Fibroblast of mammary gland (primary cell): ENCODE measurements at regions not wholly inside any gene's neighbourhood (a gene's known extent, or its start where the extent isn't known, plus 50 kb on each side); places are given as distances from the start of the nearest gene placed in this dataset.

ENCODE experiments used
- DNase-seq: peaks from one replicate; pipeline ENCODE4 v3.0.0-alpha.2; 2010; ENCODE audit warnings: low read depth
- H3K4me3 ChIP-seq: 2 replicates; pipeline ENCODE4 v1.5.1; 2011; ENCODE audit warnings: low read depth, mild to moderate bottlenecking, low read length, moderate library complexity; ENCODE audit not compliant: control insufficient read depth
- TF ChIP-seq, protein P1 (sequence below): conservative IDR thresholded peaks from 2 replicates; pipeline ENCODE4 v1.5.1; 2011; ENCODE audit warnings: low read depth, low read length, inconsistent platforms; ENCODE audit not compliant: control insufficient read depth, insufficient read depth

DNA sequence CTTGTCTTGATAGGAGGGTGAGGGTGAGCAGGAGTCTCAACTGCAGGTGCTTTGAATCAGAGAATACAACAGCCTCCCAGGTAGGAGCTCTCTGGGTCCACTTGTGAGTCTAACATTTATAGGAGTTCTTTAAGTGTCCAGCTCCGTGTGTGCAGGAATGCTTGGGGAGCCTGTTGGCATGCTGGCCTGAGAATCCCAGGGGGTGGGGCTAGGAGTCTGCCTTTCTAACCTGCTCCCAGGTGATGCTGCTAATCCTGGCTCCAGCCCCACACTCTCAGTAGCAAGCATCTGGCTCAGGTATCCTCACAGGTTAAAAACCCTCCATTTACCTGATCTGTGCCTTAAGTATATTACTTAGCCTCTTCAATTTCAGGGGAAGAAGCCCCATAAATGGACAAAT, 368.9 kb downstream of the RBM26 start:
- no peak for DNase-seq
- TF ChIP-seq, protein P1, sequence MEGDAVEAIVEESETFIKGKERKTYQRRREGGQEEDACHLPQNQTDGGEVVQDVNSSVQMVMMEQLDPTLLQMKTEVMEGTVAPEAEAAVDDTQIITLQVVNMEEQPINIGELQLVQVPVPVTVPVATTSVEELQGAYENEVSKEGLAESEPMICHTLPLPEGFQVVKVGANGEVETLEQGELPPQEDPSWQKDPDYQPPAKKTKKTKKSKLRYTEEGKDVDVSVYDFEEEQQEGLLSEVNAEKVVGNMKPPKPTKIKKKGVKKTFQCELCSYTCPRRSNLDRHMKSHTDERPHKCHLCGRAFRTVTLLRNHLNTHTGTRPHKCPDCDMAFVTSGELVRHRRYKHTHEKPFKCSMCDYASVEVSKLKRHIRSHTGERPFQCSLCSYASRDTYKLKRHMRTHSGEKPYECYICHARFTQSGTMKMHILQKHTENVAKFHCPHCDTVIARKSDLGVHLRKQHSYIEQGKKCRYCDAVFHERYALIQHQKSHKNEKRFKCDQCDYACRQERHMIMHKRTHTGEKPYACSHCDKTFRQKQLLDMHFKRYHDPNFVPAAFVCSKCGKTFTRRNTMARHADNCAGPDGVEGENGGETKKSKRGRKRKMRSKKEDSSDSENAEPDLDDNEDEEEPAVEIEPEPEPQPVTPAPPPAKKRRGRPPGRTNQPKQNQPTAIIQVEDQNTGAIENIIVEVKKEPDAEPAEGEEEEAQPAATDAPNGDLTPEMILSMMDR, result no peak
- no peak overlapping the region for H3K4me3 ChIP-seq

DNA sequence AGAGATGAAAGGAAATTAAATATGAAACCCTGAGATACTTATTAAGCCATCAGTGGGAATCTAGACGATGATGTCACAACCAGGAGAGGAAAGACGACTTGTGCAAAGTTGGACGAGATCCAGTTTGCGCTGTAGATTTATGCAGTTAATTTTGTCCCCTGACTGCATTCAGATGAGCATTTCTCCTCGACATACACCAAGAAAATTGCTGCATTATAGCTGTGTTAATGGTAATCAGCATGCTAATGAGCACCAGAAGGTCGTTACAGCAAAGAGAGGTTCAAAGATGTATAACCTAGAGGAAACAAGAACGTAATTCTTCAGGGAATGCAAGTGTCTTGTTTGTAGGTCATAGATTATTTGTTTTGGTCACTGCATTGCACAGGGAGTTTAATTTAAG, 371.7 kb downstream of the RBM26 start:
- DNase-seq, result no peak
- TF ChIP-seq, protein P1, result no peak
- H3K4me3 ChIP-seq, result no peak overlapping the region

DNA sequence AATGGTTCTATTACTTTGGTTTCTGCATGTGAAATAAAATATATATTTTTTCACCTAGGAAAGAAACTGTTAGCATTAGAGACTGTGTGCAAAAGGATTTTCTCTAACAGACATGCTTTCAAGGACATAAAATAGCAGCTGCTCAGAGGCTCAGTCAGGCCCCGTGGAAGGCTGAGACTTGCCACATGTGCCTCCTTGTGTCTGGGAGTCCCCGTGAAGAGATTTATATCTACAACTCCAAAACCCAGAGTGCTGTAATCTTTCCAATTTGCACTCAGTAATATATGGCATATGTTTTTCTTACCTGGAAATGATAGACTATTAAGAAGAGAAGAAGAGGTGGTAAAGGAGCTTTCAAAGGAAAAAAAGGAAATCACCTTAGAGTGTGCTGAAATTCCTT, 371.6 kb upstream of the OBI1 start:
- H3K4me3 ChIP-seq, result no peak overlapping the region
- TF ChIP-seq, protein P1, result no peak
- DNase-seq, result no peak

DNA sequence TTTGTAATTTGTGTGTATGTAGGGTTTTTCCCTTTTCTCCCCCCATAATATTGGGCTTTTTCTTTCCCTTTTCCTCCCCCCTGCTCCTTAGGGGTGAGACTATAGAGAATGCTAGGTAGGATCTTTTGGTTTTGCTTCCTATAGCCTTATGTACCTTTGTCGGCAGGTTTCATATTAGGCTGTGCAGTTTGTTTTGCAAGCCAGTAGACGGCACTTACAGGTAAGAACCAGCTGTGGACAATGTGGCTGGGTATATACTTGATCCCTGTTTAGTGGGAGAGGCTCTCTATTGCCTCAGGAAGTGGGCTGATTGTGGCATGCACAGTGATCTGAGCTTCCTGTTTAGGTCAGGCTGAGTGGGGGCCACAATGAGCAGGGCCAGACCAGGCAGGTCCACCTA, 359.2 kb upstream of the OBI1 start:
- H3K4me3 ChIP-seq, result no peak overlapping the region
- TF ChIP-seq, protein P1, result no peak
- DNase-seq, result no peak

DNA sequence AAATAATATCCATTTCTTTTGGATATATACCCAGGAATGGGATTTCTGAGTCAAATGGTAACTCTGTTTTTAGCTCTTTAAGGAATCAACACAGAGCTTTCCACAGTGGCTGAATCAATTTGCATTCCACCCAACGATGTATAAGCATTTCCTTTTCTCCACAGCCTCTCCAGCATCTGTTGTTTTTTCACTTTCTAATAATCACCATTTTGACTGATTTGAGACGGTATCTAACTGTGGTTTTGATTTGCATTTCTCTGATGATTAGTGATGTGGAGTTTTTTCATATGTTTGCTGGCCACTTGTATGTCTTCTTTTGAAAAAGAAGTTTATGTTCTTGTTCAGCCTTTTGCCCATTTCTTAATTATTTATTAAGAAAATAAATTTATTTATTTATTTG, 352.2 kb upstream of the OBI1 start:
- no peak overlapping the region for H3K4me3 ChIP-seq
- TF ChIP-seq, protein P1, result no peak
- no peak for DNase-seq

DNA sequence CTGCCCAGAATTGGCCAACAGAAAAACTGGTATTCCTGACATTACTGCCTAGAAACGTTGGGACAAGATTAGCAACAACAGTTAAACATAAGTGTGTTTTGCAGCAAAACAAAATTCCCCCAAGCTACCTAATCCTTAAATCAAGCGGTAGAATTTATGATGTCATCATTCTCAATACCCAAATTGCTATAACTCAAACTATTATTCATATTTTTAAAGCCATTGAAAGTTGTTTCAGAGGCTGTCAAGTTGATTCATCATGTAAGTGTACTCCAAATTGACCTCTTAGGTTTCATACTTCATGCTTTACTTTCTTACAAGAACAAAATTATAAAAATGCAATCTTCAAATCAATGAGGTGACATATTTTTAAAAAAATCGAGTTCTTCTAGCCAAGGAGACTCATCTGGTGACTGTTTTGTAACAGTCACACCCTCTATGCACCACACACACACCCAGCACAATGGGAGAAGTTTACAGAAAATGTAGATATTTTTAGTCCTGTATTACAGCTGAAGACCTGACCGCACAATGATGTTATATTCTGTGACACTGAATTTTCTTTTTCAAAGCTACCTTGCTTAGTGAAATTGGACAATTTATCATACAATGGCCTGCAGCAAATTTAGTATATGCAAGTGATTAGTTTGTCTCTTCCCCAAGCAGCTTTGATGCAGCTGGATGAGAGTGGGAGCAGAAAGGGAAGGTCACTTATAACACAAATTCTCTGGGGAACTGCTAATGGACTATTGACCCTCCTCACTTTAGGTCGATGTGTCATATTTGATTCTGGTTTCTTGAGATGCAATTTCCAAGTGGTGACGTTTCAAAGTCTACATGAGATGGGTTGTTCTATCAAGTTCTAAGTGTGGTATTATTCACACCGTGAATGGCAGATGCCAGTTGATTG, 345.3 kb upstream of the OBI1 start:
- no peak for DNase-seq
- TF ChIP-seq, protein P1, result no peak

More for the DNA sequence above, 345.3 kb upstream of the OBI1 start:
- no peak overlapping the region for H3K4me3 ChIP-seq
